ENCODE measurements at regions not wholly inside any gene's neighbourhood (a gene's known extent, or its start where the extent isn't known, plus 50 kb on each side); places are given as distances from the start of the nearest gene placed in this dataset.

DNA sequence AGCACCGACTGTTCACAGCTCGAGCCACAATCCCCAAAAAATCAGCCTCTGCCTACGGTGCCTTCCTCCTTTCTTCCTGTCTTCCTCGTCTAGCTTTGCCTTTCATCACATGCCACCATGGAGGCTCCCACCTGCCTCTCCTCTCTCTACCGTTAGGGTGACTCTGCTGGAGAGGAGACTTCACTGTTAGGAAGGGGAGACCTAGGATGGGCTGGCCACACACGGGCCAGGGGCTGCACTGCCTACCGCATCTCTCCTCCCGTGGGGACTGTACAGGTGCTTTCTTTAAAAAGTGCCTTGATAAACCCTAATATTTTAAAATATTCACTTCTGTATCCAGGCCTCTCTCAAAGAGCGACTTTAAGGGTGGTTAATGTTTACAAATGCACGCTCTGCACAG is 1104.7 kb downstream of the BCL11B start:
- H3K36me3 Mint-ChIP-seq (ENCODE audit: low read depth) = no peaks in the 10 kb centered on the region
- H3K4me3 Mint-ChIP-seq = no peak overlapping the region
- no peak overlapping the region for H3K27ac ChIP-seq (ENCODE audit: low read depth, low read length)
- DNase-seq = no peak
- no peak overlapping the region for H3K9ac ChIP-seq (ENCODE audit: extremely low read depth, low read length, poor library complexity, severe bottlenecking)
- H3K9me3 ChIP-seq (ENCODE audit: control insufficient read depth, low read length) = no peaks in the 10 kb centered on the region
- no peak overlapping the region for H3K27ac Mint-ChIP-seq
- H3K27me3 ChIP-seq (ENCODE audit: control insufficient read depth, insufficient read depth, low read length, poor library complexity, severe bottlenecking) = no peaks in the 10 kb centered on the region
- no peaks in the 10 kb centered on the region for H3K4me1 ChIP-seq (ENCODE audit: control insufficient read depth, insufficient read depth, low read length)
- H3K36me3 ChIP-seq (ENCODE audit: control insufficient read depth, insufficient read depth, low read length) = no peaks in the 10 kb centered on the region
- H3K9me3 Mint-ChIP-seq = no peaks in the 10 kb centered on the region
- peaks cover 3% of the 10 kb centered on the region for H3K27me3 Mint-ChIP-seq (ENCODE audit: insufficient read depth)
- TF ChIP-seq, protein P1, sequence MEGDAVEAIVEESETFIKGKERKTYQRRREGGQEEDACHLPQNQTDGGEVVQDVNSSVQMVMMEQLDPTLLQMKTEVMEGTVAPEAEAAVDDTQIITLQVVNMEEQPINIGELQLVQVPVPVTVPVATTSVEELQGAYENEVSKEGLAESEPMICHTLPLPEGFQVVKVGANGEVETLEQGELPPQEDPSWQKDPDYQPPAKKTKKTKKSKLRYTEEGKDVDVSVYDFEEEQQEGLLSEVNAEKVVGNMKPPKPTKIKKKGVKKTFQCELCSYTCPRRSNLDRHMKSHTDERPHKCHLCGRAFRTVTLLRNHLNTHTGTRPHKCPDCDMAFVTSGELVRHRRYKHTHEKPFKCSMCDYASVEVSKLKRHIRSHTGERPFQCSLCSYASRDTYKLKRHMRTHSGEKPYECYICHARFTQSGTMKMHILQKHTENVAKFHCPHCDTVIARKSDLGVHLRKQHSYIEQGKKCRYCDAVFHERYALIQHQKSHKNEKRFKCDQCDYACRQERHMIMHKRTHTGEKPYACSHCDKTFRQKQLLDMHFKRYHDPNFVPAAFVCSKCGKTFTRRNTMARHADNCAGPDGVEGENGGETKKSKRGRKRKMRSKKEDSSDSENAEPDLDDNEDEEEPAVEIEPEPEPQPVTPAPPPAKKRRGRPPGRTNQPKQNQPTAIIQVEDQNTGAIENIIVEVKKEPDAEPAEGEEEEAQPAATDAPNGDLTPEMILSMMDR (conservative IDR thresholded peaks at IDR 0.05) = no peak
- H3K4me1 Mint-ChIP-seq = peaks cover 5% of the 10 kb centered on the region
- no peak overlapping the region for H3K4me3 ChIP-seq (ENCODE audit: low read length)
- 88 to 98% methylated on average over 4 to 10 of the region's 10 CpGs for WGBS, 2 experiments (ENCODE audit: insufficient coverage in 1 of 2, insufficient read length in 1 of 2)

- peaks cover 3% of the 10 kb centered on the region for H3K27me3 Mint-ChIP-seq (ENCODE audit: insufficient read depth)
- H3K27me3 ChIP-seq (ENCODE audit: control insufficient read depth, insufficient read depth, low read length, poor library complexity, severe bottlenecking) = no peaks in the 10 kb centered on the region
- H3K4me3 Mint-ChIP-seq = no peak overlapping the region
- WGBS, 2 experiments (ENCODE audit: insufficient coverage in 1 of 2, insufficient read length in 1 of 2) = 92 to 96% methylated on average over 12 to 15 of the region's 15 CpGs
- H3K4me1 Mint-ChIP-seq = peaks cover 5% of the 10 kb centered on the region
- no peaks in the 10 kb centered on the region for H3K4me1 ChIP-seq (ENCODE audit: control insufficient read depth, insufficient read depth, low read length)
- no peaks in the 10 kb centered on the region for H3K36me3 Mint-ChIP-seq (ENCODE audit: low read depth)
- no peak overlapping the region for H3K27ac Mint-ChIP-seq
- H3K36me3 ChIP-seq (ENCODE audit: control insufficient read depth, insufficient read depth, low read length) = no peaks in the 10 kb centered on the region
- H3K4me3 ChIP-seq (ENCODE audit: low read length) = no peak overlapping the region
- H3K9me3 Mint-ChIP-seq = no peaks in the 10 kb centered on the region
- H3K27ac ChIP-seq (ENCODE audit: low read depth, low read length) = no peak overlapping the region
- no peak for DNase-seq
- TF ChIP-seq, protein P1 (conservative IDR thresholded peaks at IDR 0.05) = no peak
- H3K9ac ChIP-seq (ENCODE audit: extremely low read depth, low read length, poor library complexity, severe bottlenecking) = no peak overlapping the region
- no peaks in the 10 kb centered on the region for H3K9me3 ChIP-seq (ENCODE audit: control insufficient read depth, low read length)
These were observed 1104.3 kb downstream of the BCL11B start for GRCh38 chr14:98167705-98168104.

DNA sequence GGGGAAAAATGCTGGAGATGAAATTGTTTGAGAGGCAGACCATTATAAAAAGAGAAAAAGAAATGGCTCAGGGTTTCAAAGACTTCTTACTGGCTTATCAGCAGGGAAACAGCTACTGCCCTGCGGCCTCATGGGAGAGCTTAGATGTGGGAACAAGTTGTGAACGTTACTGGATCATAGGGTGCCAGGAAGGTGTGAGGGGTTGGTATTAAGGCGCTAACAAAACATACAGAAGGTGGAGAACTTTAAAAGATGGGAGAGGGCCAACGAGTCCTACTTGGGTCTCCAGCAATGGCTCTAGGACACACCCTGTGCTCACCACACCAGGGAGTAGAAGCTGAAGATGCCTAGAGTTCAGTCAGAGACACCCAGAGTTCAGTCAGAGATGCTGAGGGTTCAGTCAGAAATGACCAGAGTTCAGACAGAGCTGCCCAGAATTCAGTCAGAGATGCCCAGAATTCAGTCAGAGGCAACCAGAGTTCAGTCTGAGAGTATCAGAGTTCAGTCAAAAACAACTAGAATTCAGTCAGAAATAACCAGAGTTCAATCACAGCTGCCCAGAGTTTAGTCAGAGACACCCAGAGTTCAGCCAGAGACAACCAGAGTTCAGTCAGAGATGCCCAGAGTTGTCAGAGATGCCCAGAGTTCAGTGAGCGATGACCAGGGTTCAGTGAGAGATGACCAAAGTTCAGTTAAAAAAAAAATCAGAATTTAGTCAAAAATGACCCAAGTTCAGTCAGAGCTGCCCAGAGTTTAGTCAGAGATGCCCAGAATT is 1103.6 kb downstream of the BCL11B start:
- TF ChIP-seq, protein P1 (conservative IDR thresholded peaks at IDR 0.05) = no peak
- no peaks in the 10 kb centered on the region for H3K36me3 ChIP-seq (ENCODE audit: control insufficient read depth, insufficient read depth, low read length)
- H3K27ac ChIP-seq (ENCODE audit: low read depth, low read length) = no peak overlapping the region
- Mint-ChIP-seq H3K27me3 (ENCODE audit: insufficient read depth) (peaks cover 3% of the 10 kb centered on the region), H3K36me3 (ENCODE audit: low read depth) (no peaks in the 10 kb centered on the region), H3K4me1 (peaks cover 9% of the 10 kb centered on the region), H3K9me3 (no peaks in the 10 kb centered on the region), H3K27ac (no peak overlapping the region), H3K4me3 (no peak overlapping the region)
- no peak overlapping the region for H3K4me3 ChIP-seq (ENCODE audit: low read length)
- peaks cover 3% of the 10 kb centered on the region for H3K4me1 ChIP-seq (ENCODE audit: control insufficient read depth, insufficient read depth, low read length)
- H3K9me3 ChIP-seq (ENCODE audit: control insufficient read depth, low read length) = no peaks in the 10 kb centered on the region
- no peak for DNase-seq
- no peak overlapping the region for H3K9ac ChIP-seq (ENCODE audit: extremely low read depth, low read length, poor library complexity, severe bottlenecking)
- no peaks in the 10 kb centered on the region for H3K27me3 ChIP-seq (ENCODE audit: control insufficient read depth, insufficient read depth, low read length, poor library complexity, severe bottlenecking)
- WGBS, 2 experiments (ENCODE audit: insufficient coverage in 1 of 2, insufficient read length in 1 of 2) = 90 to 91% methylated on average over 4 to 5 of the region's 5 CpGs

Measured in endodermal cell (in vitro differentiated cells).